HK-2 (cell line): ENCODE measurements at regions not wholly inside any gene's neighbourhood (a gene's known extent, or its start where the extent isn't known, plus 50 kb on each side); places are given as distances from the start of the nearest gene placed in this dataset.
"Not testable (repeated sequence)": the region's sequence is repeated elsewhere in the genome, so short reads cannot be mapped to it uniquely, and the experiment has no call there.

Experiments used
- DNase-seq: peaks from one replicate; pipeline ENCODE4 v3.0.0-alpha.2; 2018; ENCODE audit not compliant: unreplicated experiment

DNA sequence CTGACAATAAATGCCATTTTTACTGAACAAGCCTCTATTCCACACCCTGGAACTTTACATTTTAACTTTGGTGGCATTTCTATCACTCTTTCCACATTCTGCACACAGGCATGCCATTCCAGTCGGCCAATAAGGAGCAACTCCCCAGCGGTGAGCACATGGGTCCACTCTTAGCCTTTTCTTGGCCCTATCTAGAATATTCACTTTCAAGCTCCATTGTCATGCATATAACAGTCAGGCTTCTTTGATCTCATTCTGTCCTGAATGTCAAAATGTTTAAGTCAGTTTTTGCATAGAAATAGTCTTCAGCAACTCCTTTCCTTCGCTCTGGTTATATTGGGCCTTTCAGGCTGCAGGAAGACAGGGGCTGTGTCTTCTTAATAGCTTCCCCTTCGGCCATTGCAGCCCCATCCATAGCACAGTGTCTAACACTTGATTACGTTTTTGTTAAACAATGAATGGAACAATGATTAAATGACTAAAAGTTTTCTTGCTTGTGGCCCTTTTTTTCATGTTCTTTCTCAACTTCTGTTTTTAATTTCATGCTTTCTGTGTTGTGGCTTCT lies 427.3 kb downstream of the MFSD1 start:
- DNase-seq, result no peak

DNA sequence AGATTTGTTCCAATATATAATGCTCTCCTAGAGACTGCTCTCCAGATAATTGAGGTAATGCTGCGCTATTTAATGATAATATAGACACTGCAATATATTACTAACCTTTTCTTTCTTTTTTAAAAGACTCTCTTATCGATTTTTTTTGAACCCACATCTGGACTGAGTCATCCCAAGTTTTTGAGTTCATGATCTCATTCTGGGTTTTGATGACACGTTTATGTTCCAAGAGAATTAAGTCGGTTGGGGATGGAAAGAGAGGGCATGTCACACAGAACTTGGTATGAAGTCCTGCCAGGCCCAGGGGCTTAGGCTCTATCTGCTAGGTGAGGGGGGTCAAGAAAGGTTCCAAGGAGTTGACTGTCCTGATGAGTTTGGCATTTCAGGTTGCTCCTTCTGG lies 431.1 kb downstream of the MFSD1 start:
- no peak for DNase-seq

DNA sequence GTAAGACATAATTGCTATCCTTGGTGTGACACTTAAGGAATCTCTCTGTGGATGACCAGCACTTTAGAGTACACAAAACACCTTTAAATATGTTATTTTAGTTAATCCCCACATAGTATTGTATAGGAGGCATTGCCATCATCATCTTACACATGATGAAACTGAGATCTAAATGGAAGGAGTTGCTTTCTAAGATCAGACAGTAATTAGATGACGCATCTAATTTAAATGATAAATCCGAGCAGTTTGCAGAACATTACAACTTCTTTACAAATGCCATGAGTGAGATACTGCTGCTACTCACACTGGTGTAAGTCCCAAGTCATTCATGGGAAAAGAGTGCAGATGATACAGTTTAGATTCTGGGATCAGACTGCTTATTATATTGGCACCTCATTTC lies 431.9 kb downstream of the MFSD1 start:
- DNase-seq, result no peak

DNA sequence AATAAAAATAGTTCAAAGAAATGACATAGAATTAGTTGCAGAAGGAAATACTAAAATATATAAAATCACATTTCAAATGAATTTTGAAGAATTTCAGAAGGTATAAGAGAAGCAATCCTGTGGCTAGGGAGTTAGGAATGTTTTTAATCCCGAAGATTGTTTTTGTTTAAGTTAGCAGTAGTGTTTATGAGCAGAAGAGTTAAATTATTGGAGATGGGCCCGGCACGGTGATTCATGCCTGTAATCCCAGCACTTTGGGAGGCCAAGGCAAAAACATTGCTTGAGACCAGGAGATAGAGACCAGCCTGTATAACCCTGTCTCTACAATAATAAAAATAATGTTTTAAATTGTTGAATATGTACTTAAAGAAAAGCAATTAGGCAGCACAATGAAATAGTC lies 432.5 kb downstream of the MFSD1 start:
- no peak for DNase-seq

DNA sequence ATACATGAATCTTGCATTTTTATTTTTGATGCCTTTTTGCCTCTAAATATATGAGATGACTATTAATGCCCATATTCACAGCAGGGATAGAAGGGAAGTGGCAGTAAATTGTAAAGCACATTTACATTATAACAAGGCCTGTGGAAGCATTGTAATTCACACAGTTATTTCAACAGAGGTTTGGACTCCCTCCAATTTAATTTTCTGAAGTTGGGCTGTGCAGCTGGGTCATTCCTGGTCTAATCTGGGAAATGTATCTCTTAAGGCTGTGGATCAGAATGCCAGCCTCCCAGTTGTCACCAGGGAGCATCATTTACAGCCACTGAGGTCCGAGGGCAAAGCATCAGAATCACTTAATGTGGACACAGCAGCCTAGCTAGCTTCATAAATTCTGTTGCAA lies 434.5 kb downstream of the MFSD1 start:
- no peak for DNase-seq

DNA sequence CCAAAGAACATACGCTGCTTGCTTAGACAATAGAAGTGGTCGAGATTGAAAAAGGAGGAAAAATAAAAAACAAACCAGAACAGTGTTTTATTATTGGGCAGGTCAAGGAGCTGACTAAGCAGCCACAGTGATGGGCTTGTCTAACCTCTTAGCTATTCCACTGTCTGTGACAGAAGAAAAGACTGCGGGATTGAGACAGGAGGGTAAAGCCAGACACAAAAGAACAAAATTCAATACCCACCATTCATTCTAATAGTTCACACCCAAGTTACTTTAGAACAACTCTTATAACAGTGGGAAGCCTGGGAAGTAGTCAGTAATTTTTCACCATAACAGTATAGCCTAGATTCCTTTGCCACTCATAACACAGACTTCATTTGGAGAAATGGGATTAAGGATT lies 435.4 kb downstream of the MFSD1 start:
- no peak for DNase-seq

DNA sequence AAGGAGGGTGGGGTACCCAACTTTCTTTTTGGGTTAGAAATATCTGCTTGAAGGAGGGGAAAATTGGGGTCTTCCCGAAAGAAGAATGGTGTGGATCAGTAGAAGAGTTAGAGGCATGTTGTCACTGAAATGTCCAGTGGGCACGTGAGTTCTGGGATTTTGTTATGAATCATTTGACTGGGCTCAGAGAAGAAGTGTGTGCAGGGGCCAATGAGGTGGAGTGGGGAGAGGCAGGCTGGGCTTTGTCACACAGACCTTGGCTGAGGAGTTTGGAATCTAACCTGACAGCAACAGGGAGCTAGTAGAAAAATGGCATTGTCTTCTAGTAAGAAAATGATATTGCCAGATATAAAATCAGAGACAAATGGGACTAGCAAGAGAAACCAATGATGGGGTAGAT lies 436.8 kb downstream of the MFSD1 start:
- DNase-seq, result no peak

DNA sequence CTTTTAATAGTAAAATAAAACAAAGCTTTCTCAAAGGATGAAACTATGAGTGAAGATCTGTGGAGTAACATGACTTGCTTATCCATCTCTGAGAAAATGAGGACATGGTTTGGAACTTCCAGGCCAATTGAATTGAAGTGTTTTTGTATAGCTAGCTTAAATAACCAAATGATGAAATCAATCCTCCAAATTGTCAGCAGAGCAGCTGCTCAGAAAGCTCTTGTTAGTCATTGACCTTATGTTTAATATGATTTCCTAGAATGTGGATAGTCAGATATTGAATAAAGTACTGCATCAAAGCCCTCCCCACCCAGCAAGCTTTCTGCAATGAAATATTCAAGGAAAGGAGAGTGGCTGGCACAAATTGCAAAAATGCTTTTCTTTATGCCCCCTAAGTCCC lies 437.2 kb downstream of the MFSD1 start:
- no peak for DNase-seq

DNA sequence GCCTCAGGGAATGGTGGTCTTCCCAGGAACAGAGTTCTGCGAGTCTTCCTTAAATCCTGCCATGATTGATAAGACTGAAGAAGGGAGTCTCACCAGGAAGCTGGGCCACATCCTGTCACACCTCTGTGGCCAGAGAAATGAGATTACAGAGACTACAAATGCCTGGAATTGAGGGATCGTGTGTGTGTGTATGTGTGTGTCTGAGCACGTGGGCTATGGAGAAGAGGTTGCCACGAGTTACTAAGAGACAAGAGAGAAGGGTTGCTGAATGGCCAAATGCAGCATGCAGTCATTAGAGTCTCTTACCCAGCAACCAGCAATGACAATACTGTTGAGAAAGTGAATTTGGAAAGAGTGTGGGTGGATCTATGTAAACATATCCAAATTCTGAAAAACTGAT lies 443.1 kb downstream of the MFSD1 start:
- no peak for DNase-seq

DNA sequence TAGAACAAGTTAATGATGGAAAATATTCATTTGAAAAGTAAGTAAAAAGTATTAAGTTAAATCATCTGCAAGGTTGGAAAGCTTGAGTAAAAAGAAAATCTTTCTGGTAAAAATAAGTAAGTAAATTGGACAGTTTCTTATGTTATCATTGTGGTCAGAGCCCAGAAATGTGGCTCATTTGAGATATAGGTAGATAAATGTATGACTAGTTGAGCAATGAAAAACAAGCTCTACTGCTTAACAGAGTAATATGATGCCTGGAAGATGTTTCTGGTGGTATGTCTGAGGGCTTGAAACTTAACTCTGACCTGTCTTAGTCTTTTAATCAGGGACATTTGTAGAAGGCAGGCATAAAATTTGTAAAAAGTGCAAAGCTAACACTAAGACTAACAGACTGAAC lies 444.0 kb downstream of the MFSD1 start:
- DNase-seq, result no peak

DNA sequence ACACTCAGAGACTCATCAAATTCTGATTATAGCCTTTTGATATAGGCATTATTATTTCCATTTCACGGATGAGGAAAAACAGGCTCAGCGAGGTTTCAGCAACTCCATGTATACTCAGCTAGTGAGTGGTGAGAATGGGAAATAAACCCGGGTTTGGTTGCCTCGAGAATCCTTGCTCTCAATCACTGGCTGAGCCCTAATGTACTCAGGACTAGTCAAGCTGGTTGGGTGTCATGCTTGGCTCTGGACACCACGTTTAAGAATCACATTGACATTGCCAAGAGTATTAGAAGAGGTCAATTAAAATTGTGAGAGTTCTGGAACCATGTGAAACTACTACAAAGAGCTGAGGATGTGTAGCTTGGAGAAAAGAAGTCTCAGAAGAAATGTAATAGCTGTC lies 444.5 kb downstream of the MFSD1 start:
- no peak for DNase-seq

DNA sequence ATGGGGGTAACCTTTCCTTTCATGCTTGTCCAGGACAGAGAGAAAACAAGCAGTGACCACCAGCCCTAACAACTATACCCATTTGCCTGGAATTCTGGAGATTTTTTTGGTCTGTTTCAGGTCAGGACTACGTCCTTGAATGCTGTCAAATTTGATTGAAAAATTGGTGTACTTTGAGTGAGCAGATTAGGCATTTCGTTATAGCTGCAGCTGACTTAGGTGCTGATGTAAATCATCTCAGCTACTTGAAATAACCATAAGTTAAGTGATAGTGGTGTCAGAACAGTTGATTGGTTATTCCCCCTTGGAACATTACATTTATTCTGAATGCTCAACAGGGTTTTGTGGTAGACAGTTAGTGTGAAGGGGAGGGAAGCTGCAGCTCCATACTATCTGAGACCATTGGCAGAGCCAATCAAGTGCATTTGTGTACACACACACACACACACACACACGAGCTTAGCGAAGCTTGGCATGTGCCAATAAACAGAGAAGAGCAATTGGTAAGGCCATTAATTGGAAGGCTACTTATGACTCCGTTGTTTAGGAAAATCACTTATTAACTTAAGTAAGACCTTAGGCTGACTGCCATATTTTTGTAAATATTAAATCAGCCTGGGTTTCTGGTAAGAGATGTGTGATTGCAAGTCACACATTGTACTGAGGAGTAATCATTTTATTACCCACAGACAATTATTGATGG lies 447.8 kb downstream of the MFSD1 start:
- no peak for DNase-seq

DNA sequence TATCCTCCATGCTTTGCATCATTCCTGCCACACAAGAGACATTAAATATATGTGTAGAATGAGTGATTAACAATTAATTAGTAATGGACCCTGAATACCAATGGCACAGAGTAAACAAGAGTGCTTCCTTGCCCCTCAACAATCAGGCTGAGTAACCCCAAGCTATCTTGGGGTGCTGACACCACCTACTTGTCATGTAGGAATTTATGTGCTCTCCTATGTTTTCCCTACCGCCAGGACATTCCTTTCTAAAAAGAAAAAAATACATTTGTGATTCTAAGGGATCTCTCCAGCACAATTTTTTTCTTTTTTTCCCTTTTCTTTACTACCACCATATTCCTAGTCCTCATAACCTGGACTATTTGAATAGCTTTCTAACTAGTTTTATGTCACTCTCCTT lies 449.1 kb downstream of the MFSD1 start:
- DNase-seq, result no peak

DNA sequence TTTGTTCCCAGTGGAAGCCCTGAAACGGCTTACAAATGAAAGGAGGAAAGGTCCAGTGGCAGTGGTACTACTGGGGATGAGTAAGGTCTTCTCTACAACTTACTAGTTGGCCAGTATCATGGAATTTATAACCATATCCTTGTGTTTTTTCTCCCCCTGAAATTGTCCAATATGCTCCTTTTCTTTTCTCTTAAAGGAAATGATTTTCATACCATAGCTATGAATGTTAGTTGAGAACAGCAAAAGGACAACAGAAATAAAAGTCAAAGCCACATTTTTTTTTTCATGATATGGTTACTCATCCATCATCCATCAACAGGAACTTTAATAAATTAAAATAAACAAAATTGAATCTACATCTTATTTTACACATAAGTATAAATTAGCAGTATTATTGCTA lies 450.4 kb downstream of the MFSD1 start:
- DNase-seq, result no peak

DNA sequence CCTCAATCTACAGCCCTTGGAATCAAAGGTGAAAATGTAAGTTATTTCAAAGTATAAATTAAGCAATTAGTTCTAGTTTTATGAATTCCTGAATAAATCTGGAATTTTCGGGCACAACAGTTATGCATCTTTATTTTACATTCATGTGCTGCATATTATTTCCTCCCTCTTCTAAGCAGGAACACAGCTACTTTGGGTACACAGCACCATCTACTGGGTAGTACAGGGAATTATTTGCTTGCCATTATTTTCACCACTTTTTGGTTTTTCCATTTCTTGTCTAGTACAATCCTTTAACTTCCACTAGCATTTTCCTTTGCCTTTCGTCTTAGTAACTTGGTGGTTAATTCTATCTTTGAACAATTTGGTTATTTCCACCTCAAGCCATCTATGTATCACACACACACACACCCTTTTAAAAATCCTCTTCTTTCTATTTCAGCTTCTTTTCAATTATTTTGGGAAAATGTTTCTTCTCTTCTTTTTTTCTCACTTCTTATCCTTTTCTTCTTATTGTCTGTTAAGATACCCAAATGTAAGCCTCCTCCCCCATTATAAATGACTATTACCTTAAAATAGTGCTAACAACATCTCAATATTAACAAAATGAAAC lies 451.0 kb downstream of the MFSD1 start:
- no peak for DNase-seq

DNA sequence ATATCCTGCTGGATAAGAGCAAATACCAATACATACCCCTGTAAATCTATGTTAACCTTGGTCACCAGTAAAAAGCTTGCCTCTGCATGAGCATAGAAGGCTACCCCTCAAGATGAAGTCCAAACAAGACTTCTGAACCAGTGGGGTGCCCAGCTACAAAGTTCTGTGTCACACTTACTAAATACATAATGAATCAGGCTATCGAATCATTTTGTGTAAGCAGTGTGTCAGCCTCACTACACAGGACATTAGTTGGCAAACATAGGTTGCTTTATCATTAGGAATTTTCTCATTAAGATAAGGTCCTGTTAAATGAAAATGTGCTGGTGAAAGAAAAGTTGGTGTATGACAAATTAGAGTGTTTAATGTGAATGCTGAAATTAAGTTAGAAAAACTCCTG lies 452.0 kb downstream of the MFSD1 start:
- no peak for DNase-seq

DNA sequence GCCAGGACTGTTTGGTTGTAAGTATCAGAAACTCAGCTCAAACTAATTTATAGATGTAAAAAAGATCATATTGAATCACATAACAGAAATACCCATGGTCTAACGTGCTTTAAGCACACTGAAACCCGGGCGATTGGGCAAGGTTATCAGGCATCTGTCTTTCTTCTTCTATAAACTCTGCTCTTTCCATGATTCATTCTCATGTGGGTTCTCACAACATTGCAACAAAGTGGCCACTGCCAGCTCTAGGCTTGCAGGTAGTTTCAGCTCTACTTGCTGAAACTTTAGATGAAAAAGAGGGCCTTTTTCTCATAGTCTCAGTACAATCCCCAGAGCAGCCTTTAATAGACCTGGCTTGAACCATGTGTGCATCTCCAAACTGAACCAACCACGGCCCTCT lies 456.1 kb downstream of the MFSD1 start:
- DNase-seq, result no peak

DNA sequence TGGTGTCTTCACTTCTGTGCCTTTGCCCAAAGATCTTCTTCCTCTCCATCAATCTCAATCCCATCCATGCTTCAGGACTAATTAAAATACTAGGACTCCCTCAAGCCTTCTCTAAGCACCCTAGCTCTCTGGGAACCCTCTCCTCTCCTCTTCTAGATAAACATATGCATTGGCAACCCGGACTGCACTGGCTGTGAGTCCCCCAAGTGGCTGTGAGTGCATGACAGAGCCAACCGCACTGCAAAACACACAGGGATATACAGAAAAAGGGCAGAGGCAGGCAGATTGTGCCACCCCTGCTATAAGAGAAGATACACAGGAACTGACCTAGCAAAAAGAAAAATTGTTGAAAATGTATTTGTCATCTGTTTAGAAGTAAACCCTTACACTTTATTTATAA lies 457.1 kb downstream of the MFSD1 start:
- no peak for DNase-seq

DNA sequence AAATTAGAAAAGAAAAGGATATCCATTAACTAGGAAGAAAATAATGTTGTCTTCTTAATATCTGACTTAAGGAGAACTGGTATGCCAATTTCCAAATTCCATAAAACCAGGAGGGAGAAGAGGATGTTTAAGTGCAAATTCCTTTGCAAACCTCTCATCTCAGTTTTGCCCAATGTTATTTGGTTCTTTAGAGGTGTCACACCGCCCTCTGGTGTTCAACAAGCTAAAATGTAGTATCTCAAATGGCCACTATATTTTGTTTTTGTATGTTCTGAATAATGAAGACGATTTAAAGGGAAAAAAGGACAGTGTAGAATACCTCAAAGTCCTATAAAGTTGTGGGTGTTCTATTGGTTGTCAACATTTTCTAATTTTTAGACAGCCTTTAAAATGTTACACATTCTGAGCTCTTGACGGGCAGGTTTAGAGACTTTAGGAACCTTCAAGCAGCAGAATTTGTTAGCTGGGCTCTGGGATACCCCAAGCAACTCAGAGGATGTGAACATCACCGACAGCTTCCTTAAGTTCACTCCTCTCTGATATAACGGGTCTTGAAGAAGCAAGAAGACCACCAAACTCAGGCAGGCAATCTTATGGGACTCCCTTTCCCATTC lies 458.3 kb downstream of the MFSD1 start:
- peak; percentile 15 for DNase-seq

DNA sequence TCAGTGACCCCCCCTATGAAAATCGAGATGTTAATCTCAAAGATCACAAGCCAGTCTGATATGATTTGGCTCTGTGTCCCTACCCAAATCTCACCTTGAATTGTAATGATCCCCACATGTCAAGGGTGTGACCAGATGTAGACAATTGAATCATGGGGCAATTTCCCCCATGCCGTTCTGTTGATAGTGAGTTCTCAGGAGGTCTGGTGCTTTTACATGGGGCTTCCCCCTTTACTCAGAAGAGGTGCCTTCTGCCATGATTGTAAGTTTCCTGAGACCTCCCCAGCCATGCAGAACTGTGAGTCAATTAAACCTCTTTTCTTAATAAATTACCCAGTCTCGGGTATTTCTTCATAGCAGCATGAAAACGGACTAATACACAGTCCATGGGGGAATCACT lies 459.5 kb downstream of the MFSD1 start:
- not testable (repeated sequence) for DNase-seq

DNA sequence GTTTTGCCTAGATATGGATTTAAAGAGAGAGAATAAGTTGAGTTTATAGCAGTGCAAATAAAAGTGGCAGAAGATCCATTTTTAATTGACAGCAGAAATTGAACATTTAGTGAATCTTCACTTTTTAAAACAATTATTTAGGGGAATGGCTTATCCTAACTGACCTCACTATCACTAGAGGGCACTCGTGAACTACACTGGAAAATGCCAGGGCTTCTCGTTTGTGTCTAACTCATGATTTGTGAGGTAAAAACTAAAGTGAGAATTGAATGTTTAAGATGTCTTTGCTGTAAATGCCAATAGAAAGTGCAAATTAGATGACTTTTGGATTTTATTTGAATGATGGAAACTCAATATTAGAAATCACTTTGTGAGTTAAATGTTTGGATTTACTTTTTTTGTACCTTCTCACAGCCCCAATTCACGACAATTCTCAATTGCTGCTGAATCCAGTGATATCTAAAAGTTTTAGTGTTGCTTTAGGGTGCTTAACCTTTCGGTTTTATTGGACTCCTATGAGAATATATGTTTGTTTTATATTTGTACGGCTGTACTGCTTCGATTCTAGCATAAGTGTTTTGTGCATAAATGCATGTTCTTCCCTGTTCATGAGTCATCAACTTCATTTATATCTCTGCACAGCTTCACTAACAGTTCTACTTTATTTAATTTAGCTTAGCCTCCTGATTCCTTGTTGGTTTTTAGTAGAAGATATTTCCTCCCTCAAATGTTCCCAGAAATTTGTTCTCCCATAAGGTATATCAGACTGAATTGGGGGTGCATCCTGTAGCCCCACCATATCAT lies 462.1 kb downstream of the MFSD1 start:
- DNase-seq, result peak; percentile 22

DNA sequence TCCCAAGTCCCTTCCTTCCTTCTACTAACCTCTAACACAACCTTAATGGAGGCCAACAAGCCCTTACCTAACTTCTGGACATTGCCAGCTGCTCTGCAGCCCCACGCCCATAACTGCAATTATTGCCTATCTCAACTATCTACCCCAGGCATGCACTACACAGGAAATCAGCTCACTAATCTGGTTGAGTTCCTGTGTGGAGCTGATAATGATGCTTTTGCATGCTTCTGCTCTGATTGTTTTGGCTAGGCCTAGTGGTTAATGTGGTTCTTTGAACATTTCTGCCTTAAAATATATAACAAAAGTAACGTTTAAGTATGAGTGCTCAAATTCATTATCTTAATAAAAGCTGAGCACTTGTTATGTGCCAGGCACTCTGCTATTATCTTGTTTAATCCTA lies 463.9 kb downstream of the MFSD1 start:
- DNase-seq, result no peak
